ENCODE measurements at regions not wholly inside any gene's neighbourhood (a gene's known extent, or its start where the extent isn't known, plus 50 kb on each side); places are given as distances from the start of the nearest gene placed in this dataset.

DNA sequence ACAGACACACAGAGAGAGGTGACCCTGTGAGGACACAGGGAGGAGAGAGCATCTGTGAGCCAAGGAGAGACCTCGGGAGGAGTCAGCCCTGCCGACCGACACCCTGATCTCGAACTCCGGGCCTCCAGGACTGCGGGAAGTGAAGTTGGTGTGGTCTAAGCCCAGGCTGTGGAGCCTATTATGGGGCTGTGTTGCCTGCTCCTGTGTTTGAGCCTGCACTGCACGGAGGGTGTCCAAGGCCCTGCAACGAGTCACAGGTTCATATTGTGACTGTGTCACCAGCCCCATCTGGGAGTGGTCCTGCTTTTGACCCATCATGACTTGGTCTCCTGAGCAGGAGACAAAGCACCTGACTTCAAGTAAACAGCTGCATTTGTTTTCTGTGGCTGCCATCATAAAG is 186.0 kb upstream of the AJAP1 start:
- no TSS peak for BruUV-seq (replicated peaks)
- POLR2A ChIA-PET, result no interaction called here
- no peak for DNase-seq (ENCODE audit: low read depth, low spot score)
- TF ChIP-seq POLR2AphosphoS5 (IDR thresholded peaks at IDR 0.05; ENCODE audit: low read depth, low read length) (no peak), TCF7L2 (IDR thresholded peaks at IDR 0.05; ENCODE audit: low read depth, low read length) (no peak), SIN3A (IDR thresholded peaks at IDR 0.05; ENCODE audit: borderline replicate concordance, insufficient read depth, low read depth, low read length) (no peak)
- TF ChIP-seq, protein P1, sequence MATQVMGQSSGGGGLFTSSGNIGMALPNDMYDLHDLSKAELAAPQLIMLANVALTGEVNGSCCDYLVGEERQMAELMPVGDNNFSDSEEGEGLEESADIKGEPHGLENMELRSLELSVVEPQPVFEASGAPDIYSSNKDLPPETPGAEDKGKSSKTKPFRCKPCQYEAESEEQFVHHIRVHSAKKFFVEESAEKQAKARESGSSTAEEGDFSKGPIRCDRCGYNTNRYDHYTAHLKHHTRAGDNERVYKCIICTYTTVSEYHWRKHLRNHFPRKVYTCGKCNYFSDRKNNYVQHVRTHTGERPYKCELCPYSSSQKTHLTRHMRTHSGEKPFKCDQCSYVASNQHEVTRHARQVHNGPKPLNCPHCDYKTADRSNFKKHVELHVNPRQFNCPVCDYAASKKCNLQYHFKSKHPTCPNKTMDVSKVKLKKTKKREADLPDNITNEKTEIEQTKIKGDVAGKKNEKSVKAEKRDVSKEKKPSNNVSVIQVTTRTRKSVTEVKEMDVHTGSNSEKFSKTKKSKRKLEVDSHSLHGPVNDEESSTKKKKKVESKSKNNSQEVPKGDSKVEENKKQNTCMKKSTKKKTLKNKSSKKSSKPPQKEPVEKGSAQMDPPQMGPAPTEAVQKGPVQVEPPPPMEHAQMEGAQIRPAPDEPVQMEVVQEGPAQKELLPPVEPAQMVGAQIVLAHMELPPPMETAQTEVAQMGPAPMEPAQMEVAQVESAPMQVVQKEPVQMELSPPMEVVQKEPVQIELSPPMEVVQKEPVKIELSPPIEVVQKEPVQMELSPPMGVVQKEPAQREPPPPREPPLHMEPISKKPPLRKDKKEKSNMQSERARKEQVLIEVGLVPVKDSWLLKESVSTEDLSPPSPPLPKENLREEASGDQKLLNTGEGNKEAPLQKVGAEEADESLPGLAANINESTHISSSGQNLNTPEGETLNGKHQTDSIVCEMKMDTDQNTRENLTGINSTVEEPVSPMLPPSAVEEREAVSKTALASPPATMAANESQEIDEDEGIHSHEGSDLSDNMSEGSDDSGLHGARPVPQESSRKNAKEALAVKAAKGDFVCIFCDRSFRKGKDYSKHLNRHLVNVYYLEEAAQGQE (IDR thresholded peaks at IDR 0.05; ENCODE audit: insufficient read depth in 1 of 2, low read depth in 2 of 2, low read length in 1 of 2), result no peak
- TF ChIP-seq, protein P2, sequence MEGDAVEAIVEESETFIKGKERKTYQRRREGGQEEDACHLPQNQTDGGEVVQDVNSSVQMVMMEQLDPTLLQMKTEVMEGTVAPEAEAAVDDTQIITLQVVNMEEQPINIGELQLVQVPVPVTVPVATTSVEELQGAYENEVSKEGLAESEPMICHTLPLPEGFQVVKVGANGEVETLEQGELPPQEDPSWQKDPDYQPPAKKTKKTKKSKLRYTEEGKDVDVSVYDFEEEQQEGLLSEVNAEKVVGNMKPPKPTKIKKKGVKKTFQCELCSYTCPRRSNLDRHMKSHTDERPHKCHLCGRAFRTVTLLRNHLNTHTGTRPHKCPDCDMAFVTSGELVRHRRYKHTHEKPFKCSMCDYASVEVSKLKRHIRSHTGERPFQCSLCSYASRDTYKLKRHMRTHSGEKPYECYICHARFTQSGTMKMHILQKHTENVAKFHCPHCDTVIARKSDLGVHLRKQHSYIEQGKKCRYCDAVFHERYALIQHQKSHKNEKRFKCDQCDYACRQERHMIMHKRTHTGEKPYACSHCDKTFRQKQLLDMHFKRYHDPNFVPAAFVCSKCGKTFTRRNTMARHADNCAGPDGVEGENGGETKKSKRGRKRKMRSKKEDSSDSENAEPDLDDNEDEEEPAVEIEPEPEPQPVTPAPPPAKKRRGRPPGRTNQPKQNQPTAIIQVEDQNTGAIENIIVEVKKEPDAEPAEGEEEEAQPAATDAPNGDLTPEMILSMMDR (IDR thresholded peaks at IDR 0.05), result no peak
- CTCF ChIA-PET, result no interaction called here
- Histone ChIP-seq H3K4me1 (ENCODE audit: control insufficient read depth, insufficient read depth, low read length) (no peaks in the 10 kb centered on the region), H3K4me3 (ENCODE audit: low read depth in 2 of 2, low read length in 2 of 2) (no peak overlapping the region), H3K9me3 (ENCODE audit: control insufficient read depth, insufficient read depth, low read depth, low read length) (no peaks in the 10 kb centered on the region), H3K27me3 (ENCODE audit: control insufficient read depth, insufficient read depth, low read length) (no peaks in the 10 kb centered on the region; the same call in 1 of the 2 replicates), H3K36me3 (ENCODE audit: control insufficient read depth, insufficient read depth, low read length) (no peaks in the 10 kb centered on the region), H3K27ac (ENCODE audit: low read length) (no peak overlapping the region)
- in situ Hi-C loops (cut with HindIII; ENCODE audit: low pct_unique_long_range_greater_than_20kb, low sequenced_read_pairs) (no loop called here), intact Hi-C loops (cut with micrococcal nuclease; ENCODE audit: unreplicated experiment) (no loop called here)
- ATAC-seq, result no peak

DNA sequence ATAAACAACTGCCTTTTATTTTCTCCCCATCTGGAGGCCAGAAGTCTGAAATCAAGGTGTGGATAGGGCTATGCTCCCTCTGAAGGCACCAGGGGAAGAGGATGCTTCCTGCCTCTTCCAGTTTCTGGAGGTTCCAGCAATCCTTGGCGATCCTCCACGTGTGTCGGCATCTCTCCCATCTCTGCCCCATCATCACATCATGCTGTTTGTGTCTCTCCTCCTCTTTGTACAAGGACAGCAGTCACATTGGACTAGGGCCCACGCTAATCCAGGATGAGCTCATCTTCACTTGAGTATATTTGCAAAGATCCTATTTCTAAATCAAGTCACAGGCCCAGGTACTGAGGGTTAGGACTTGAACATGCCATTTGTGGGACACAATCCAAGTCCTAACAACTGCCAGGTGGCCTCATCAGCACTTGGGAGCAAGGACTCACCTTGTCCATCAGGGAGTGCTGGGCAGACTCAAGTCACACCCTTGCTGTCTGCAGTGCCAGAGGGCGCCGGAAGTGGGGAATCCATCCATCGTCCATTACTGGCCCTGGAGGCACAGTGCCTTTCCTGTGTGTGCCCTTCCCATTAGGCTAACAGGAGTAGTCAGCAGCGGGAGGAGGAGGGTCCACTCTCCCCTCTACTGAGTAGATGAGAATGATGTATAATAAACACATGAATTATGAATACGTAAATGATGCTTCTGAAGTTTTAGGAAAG is 185.4 kb upstream of the AJAP1 start:
- Histone ChIP-seq H3K27ac (ENCODE audit: low read length) (no peak overlapping the region), H3K4me1 (ENCODE audit: control insufficient read depth, insufficient read depth, low read length) (no peaks in the 10 kb centered on the region), H3K27me3 (ENCODE audit: control insufficient read depth, insufficient read depth, low read length) (no peaks in the 10 kb centered on the region; the same call in 1 of the 2 replicates), H3K36me3 (ENCODE audit: control insufficient read depth, insufficient read depth, low read length) (no peaks in the 10 kb centered on the region), H3K4me3 (ENCODE audit: low read depth in 2 of 2, low read length in 2 of 2) (no peak overlapping the region), H3K9me3 (ENCODE audit: control insufficient read depth, insufficient read depth, low read depth, low read length) (no peaks in the 10 kb centered on the region)
- TF ChIP-seq, protein P1 (IDR thresholded peaks at IDR 0.05; ENCODE audit: insufficient read depth in 1 of 2, low read depth in 2 of 2, low read length in 1 of 2), result no peak
- no peak for TF ChIP-seq POLR2AphosphoS5 (IDR thresholded peaks at IDR 0.05; ENCODE audit: low read depth, low read length)
- TF ChIP-seq TCF7L2 (IDR thresholded peaks at IDR 0.05; ENCODE audit: low read depth, low read length), result no peak
- TF ChIP-seq SIN3A (IDR thresholded peaks at IDR 0.05; ENCODE audit: borderline replicate concordance, insufficient read depth, low read depth, low read length), result no peak
- TF ChIP-seq, protein P2 (IDR thresholded peaks at IDR 0.05), result no peak
- intact Hi-C loops (cut with micrococcal nuclease; ENCODE audit: unreplicated experiment) (no loop called here), in situ Hi-C loops (cut with HindIII; ENCODE audit: low pct_unique_long_range_greater_than_20kb, low sequenced_read_pairs) (no loop called here)
- ChIA-PET CTCF (no interaction called here), POLR2A (no interaction called here)
- ATAC-seq (no peak), DNase-seq (ENCODE audit: low read depth, low spot score) (no peak)
- BruUV-seq (replicated peaks), result no TSS peak

Measured in Panc1 (cell line).